ENCODE measurements at regions not wholly inside any gene's neighbourhood (a gene's known extent, or its start where the extent isn't known, plus 50 kb on each side); places are given as distances from the start of the nearest gene placed in this dataset.

DNA sequence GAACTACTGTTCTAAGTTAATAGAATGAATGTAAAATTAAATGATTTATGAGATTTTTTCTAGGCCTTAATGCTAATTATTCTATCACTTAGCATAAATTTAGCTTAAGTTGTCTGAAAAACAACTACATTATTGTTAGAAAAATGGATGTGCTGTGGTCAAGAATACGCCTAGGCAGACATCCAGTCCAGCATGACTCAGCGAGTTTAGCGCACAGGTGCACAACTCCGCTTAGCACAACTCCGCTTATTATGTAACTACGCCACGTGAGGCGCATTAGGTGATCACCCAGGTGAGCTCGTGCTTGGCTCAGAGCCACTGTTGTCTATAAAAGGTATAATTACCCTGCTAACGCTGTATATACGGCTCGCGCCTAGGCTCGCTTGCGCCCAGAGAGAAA, 1043.6 kb upstream of the ADGRL4 start:
- Histone ChIP-seq H3K27ac (replicated peaks in 1 of 4) (no peak overlapping the region), H3K4me1 (no peaks in the 10 kb centered on the region), H3K4me3 (no peak overlapping the region), H3K27me3 (no peaks in the 10 kb centered on the region), H3K36me3 (no peaks in the 10 kb centered on the region), H3K9me3 (peaks cover 0 to 4% (median 0%) of the 10 kb centered on the region in 4 donors)
- intact Hi-C loops (cut with DNase I) = no loop called here
- no peak for TF ChIP-seq POLR2AphosphoS5 (IDR thresholded peaks at IDR 0.05)
- TF ChIP-seq CTCF (IDR thresholded peaks at IDR 0.05) = no peak
- no peak for TF ChIP-seq POLR2A (IDR thresholded peaks at IDR 0.05; ENCODE audit: low read depth)
- no peak for TF ChIP-seq EP300 (IDR thresholded peaks at IDR 0.05)
- no peak for DNase-seq (ENCODE audit: extremely low spot score)
- over 99% methylated on average over 15 of the region's 15 CpGs for WGBS

DNA sequence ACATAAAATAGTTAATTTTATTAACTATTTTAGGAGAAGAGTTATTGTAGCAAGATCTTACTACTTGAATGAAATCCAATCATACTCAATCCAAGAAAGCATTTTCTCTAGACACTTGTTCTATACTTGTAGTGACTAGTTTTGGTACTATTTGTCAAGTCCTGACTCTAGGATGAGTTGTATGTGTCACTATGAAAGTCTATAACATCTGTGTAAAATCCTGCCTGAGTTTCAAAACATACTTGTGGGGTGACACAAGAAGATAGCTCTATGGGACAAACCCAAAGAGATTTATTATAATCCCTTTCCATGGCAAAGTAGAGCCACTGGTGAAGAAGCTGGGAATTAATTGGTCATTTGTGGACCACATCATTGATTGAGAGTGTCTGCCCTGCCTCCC, 1042.2 kb upstream of the ADGRL4 start:
- Histone ChIP-seq H3K27me3 (no peaks in the 10 kb centered on the region), H3K36me3 (no peaks in the 10 kb centered on the region), H3K9me3 (peaks cover 0 to 3% (median 0%) of the 10 kb centered on the region in 4 donors), H3K27ac (replicated peaks in 1 of 4) (no peak overlapping the region), H3K4me1 (no peaks in the 10 kb centered on the region), H3K4me3 (no peak overlapping the region)
- intact Hi-C loops (cut with DNase I) = no loop called here
- DNase-seq (ENCODE audit: extremely low spot score) = no peak
- TF ChIP-seq POLR2A (IDR thresholded peaks at IDR 0.05; ENCODE audit: low read depth) = no peak
- no peak for TF ChIP-seq CTCF (IDR thresholded peaks at IDR 0.05)
- TF ChIP-seq EP300 (IDR thresholded peaks at IDR 0.05) = no peak
- TF ChIP-seq POLR2AphosphoS5 (IDR thresholded peaks at IDR 0.05) = no peak

DNA sequence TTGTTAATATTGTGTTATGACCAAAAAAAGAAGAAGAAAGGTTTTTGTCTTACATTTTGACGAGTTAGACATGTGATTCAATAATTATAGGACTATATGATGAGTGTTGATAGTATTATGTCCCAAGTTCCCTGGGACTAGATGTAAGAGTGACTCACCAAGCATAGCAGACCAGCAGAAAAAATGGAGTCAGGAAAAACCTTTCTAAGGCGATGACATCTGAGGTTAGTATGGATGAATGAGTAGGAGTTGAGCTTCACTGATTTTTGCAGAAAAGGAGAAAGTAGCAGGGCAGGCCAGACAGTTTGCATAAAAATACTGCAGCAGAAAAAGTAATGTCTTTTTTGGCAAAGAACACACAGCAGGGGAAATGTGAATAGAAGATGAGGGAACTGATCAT, 1041.3 kb upstream of the ADGRL4 start:
- intact Hi-C loops (cut with DNase I) = no loop called here
- TF ChIP-seq EP300 (IDR thresholded peaks at IDR 0.05) (no peak), POLR2A (IDR thresholded peaks at IDR 0.05; ENCODE audit: low read depth) (no peak), POLR2AphosphoS5 (IDR thresholded peaks at IDR 0.05) (no peak), CTCF (IDR thresholded peaks at IDR 0.05) (no peak)
- no peak overlapping the region for H3K27ac ChIP-seq (replicated peaks in 1 of 4)
- H3K4me3 ChIP-seq = no peak overlapping the region
- 89% methylated on average over 2 of the region's 2 CpGs for WGBS
- H3K4me1 ChIP-seq = no peaks in the 10 kb centered on the region
- no peak for DNase-seq (ENCODE audit: extremely low spot score)
- H3K27me3 ChIP-seq = no peaks in the 10 kb centered on the region
- no peaks in the 10 kb centered on the region for H3K36me3 ChIP-seq
- H3K9me3 ChIP-seq = no peaks in the 10 kb centered on the region

GRCh38 chr1:80044662-80045061, 1038.1 kb upstream of the ADGRL4 start:
- H3K36me3 ChIP-seq = no peaks in the 10 kb centered on the region
- no peak overlapping the region for H3K4me3 ChIP-seq
- no peak for DNase-seq (ENCODE audit: extremely low spot score)
- no peaks in the 10 kb centered on the region for H3K9me3 ChIP-seq
- TF ChIP-seq POLR2A (IDR thresholded peaks at IDR 0.05; ENCODE audit: low read depth) = no peak
- TF ChIP-seq POLR2AphosphoS5 (IDR thresholded peaks at IDR 0.05) = no peak
- TF ChIP-seq CTCF (IDR thresholded peaks at IDR 0.05) = no peak
- TF ChIP-seq EP300 (IDR thresholded peaks at IDR 0.05) = no peak
- intact Hi-C loops (cut with DNase I) = no loop called here
- H3K27me3 ChIP-seq = no peaks in the 10 kb centered on the region
- H3K4me1 ChIP-seq = no peaks in the 10 kb centered on the region
- H3K27ac ChIP-seq (replicated peaks in 1 of 4) = no peak overlapping the region

GRCh38 chr1:80036690-80037432, 1030.3 kb upstream of the ADGRL4 start:
- H3K4me3 ChIP-seq = no peak overlapping the region
- DNase-seq (ENCODE audit: extremely low spot score) = no peak
- H3K27me3 ChIP-seq = no peaks in the 10 kb centered on the region
- intact Hi-C loops (cut with DNase I) = no loop called here
- H3K36me3 ChIP-seq = no peaks in the 10 kb centered on the region
- no peak overlapping the region for H3K27ac ChIP-seq (replicated peaks in 1 of 4)
- H3K4me1 ChIP-seq = peaks cover 0 to 7% (median 2%) of the 10 kb centered on the region in 4 donors
- no peaks in the 10 kb centered on the region for H3K9me3 ChIP-seq
- TF ChIP-seq CTCF (IDR thresholded peaks at IDR 0.05) (no peak), EP300 (IDR thresholded peaks at IDR 0.05) (no peak)
- 68% methylated on average over 3 of the region's 3 CpGs for WGBS
